GM12874 (cell line): ENCODE measurements at regions not wholly inside any gene's neighbourhood (a gene's known extent, or its start where the extent isn't known, plus 50 kb on each side); places are given as distances from the start of the nearest gene placed in this dataset.

Experiments
- CTCF ChIP-seq: IDR thresholded peaks from 2 replicates; pipeline ENCODE4 v1.5.1; 2011; ENCODE audit warnings: low read depth, mild to moderate bottlenecking, control low read depth, low read length, moderate library complexity; ENCODE audit not compliant: insufficient read depth

- TF ChIP-seq CTCF = no peak
These were observed 488.6 kb upstream of the USP9Y start for GRCh38 chrY:12212394-12212793.

GRCh38 chrY:12215564-12216022 is 485.4 kb upstream of the USP9Y start:
- TF ChIP-seq CTCF = no peak

- no peak for TF ChIP-seq CTCF
These were observed 470.1 kb upstream of the USP9Y start for GRCh38 chrY:12230921-12231320.

- TF ChIP-seq CTCF = no peak
These were observed 464.6 kb upstream of the USP9Y start for GRCh38 chrY:12236399-12236798.

- TF ChIP-seq CTCF = no peak
These were observed 456.9 kb upstream of the USP9Y start for GRCh38 chrY:12244146-12244545.

- TF ChIP-seq CTCF = no peak
These were observed 447.3 kb upstream of the USP9Y start for GRCh38 chrY:12253756-12254155.

GRCh38 chrY:12271162-12271561 is 429.9 kb upstream of the USP9Y start:
- no peak for TF ChIP-seq CTCF

- no peak for TF ChIP-seq CTCF
These were observed 415.4 kb upstream of the USP9Y start for GRCh38 chrY:12285608-12286007.
